Kidney capillary endothelial cell (primary cell): ENCODE measurements at regions not wholly inside any gene's neighbourhood (a gene's known extent, or its start where the extent isn't known, plus 50 kb on each side); places are given as distances from the start of the nearest gene placed in this dataset.

Experiments used
- DNase-seq: peaks from one replicate; pipeline ENCODE4 v3.0.0-alpha.2; 2018; ENCODE audit warnings: low spot score

DNA sequence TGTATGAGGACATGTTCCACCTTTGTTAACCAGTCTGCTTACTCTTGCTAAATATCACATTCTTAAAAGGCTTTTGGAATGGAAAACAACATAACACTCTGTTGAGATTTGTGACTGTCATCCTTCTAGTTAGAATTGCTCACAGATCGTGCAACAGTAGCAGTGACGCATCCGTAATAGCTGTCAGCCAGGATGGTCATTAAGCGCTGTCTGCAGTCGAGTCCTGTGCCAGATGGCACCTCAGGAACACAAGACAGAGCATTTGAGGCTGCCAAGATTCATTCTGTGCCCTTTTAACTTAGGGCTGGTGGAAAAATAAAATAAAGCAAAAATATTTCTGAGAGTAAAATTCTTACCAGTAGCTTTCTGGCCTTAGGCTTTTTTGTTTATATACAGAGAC, 348.6 kb downstream of the ANKRD7 start:
- no peak for DNase-seq

DNA sequence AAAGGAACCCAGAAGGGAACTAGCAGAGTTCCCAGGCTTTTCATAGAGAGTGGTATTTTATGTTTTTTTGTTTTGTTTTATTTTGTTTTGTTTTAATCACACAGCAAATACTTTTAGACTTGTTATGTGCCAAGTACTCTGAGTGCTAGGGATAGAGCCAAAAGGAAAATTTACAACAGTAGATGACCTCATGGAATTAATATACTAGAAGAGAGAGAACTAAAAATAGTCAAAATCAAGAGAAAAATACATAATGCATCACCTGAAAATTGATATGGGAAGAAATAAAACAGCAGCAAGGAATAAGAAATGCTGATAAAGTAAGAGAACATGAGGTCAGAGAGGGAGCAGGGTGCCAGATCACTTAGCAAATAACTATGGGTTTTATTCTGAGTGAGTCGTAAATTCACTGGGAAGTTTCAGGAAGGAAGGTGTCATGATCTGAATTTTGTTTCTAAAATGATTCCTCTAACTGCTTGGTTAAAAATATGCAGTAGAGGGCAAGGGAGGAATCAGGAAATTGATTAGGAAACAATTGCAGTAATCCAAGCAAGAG, 351.0 kb downstream of the ANKRD7 start:
- DNase-seq = no peak

DNA sequence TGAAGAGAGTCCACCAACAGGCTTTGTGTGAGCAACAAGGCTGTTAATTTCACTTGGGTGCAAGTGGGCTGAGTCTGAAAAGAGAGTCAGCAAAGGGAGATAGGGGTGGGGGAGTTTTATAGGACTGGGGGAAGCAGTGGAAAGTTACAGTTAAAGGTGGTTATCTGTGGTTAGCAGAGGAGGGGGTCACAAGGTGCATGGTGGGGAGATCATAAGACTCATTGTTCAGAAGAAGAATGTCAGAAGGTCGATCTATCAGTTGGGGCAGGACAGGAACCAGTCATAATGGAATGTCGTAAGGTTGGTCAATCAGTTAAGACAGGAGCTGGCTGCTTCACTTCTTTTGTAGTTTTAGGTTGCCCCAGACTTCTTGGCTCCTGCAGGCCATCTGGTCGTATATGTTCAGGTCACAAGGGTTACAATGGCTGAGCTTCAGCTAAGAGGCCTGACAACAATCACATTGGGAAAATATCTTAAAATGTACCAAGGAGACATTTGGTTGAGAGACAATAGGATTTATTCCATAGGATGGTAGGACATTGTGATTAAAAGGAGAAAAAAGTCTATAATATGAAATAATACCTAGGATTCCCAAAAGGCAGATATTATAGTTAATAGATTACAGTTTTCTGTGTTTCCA, 356.4 kb downstream of the ANKRD7 start:
- no peak for DNase-seq

DNA sequence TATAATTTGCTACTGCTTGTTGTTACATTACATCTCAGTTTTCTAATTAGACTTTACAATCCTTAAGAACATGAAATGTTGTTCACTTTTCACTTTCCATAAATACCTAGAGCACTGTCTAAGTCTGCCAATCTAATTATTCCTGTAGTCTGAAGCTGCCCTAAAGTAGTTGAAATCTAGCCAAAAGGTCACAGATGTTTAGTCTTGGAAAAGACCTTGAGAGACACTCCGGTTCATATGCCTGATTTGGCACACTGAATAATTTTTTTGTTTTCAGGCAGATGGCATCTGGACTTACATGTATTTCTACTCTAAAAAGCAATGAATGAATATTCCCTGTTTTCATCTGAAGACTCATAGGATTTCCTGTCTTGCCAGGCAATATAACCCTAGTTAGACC, 359.1 kb downstream of the ANKRD7 start:
- DNase-seq = no peak

DNA sequence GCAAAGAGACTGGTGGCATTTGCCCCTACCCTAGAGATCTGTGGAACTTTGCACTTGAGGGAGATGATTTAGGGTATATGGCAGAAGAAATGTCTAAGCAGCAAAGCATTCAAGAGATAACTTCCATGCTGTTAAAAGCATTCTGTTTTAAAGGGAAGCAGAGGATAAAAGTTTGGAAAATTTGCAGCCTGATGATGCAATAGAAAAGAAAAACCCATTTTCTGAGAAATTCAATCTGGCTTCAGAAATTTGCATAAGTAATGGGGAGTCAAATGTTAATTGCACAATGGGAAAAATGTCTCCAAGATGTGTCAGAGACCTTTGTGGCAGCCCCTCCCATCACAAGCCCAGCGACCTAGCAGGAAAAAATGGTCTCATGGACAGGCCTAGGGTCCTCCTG, 361.7 kb downstream of the ANKRD7 start:
- no peak for DNase-seq

DNA sequence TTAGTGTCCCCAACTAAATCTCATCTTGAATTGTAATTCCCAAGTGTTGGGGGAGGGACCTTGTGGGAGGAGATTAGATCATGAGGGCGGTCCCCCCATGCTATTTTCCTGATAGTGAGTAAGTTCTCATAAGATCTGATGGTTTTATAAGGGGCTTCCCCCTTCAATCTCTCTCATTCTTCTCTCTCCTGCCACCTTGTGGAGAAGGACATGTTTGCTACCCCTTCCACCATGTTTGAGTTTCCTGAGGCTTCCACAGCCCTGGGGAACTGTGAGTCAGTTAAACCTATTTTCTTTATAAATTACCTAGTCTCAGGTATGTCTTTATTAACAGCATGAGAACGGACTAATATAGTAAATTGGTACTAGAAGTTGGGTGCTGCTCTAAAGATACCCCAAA, 365.6 kb downstream of the ANKRD7 start:
- no peak for DNase-seq

DNA sequence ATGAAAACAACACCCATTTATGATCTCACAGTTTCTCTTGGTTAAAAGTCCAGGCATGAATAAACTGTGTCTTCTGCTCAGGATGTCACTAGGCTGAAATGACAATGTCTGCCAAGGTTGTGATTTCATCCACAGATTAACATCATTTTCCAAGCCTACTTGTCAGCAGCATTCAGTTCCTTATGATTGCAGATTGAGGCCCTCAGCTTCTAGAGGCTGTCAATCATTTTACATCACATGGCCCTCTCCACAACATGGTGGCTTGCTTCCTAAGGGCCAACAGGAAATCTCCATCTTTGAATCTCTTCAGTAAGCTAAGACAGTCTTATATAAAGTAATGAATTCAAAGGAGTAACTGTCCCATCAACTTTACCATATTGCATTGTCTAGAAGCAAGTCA, 377.6 kb downstream of the ANKRD7 start:
- DNase-seq = no peak

DNA sequence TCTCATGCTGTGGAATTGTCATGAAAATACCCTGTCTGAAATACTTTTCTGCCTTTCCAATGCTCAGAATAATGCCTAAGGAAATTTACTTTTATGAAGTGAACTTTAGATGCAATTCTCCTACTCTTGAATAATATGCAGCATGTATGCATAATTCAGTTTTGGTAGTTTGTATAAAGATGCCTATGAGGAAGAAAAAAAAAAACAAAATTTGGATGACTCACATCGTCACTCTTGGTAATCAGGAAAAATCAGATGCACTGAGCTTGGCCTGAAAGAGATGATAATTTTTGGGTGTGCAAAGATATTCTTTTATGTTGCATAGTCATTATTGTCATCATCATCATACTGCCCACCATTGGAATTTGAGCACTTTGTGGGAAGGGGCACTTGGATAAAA, 382.1 kb downstream of the ANKRD7 start:
- DNase-seq = no peak

DNA sequence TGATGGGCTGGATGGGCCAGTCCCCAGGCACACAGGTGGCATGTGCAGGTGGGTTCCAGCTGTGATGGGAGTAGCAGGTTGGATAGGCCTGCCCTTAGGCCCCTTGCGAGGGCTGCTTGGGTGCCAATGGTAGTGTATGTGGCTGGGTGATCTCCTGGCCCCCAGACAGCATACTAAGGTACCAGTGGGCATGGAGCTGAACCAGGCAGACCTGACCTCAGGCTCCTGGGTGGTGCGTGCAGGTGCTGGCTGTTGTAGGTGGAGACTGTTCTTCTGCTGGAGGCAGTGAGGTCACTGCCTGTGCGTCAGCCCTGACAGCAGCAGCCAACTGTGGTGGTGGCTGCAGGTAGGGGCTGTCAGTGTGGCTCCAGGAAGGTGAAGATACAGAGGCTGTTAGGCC, 384.7 kb downstream of the ANKRD7 start:
- no peak for DNase-seq

DNA sequence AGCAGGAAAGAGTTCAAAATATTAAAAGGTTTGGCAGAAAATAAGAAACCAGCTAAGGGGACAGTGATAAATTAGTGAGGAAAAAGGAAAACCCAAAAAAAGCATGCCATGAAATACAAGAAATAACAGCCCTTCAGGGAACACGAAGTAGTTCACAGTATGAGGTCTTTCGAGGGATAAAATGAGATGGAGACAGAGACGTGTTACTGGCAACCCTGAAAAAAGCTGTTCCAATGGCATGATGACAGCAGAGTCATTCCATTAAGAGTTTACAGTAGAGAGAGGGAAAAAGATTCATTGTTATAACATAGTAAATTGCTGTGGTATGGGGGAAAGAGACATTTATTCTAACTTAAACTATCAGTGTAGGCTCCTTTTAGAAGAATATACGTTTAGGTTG, 391.2 kb downstream of the ANKRD7 start:
- DNase-seq = no peak

DNA sequence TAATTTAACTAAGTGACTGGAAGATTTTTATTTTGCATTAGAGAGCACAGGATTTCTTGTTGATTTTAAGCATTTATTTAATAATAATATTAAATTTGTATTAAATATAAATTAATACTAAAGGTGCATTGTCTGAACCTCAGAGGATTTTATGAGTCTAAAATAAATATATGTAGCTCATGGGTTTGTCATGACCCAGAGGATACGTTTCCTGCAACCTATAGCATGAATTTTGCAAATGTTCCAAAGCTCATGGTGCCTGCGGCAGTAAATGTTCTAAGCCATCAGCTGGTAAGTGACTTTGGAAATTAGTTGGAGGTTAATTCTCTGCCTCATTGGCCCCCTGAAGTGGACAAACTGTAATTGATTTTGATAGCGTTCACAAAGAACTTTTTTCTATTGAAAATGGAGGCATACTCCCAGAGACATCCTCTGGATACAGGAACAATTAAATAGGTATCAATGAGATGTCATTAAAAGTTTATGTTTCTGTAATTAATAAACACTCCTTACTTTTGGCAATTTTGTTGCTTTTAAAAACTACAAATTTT, 397.4 kb downstream of the ANKRD7 start:
- no peak for DNase-seq

DNA sequence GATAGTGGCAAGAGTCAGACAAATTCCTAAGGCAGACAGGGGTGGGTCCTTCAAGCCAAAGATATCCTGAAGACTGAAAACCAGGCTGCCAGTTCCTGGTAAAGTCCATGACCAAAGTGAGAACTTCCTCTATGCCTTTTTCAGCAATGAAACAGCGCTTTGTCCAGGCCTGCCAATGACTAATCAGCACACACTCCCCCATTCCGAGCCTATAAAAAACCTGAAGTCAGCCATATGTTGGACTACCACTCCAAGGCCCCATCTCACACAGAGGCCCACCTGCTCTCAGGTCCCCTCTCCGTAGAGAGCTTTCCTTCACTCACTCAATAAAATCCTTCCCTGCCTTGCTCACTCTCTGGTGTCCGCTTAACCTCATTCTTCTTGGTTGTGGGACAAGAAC, 402.2 kb downstream of the ANKRD7 start:
- no peak for DNase-seq

DNA sequence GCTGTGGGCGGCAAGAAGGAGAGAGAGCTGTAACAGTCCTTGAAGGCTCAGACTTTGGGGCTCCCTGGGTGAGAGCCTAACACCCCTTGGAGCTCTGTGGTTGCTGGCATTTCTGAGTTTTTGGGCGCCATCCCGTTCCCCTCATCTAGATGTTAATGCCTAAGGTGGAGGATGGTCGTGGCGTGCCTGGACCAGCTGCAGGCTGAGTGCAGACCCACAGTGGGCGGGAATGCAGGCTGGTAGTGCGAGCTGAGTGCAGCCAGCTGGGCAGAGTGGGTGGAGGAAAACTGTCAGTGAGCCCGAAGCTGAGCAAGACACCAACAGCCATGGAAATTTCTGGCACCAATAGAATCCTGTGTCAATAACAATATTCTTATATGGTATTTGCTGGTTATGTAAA, 403.0 kb downstream of the ANKRD7 start:
- no peak for DNase-seq

DNA sequence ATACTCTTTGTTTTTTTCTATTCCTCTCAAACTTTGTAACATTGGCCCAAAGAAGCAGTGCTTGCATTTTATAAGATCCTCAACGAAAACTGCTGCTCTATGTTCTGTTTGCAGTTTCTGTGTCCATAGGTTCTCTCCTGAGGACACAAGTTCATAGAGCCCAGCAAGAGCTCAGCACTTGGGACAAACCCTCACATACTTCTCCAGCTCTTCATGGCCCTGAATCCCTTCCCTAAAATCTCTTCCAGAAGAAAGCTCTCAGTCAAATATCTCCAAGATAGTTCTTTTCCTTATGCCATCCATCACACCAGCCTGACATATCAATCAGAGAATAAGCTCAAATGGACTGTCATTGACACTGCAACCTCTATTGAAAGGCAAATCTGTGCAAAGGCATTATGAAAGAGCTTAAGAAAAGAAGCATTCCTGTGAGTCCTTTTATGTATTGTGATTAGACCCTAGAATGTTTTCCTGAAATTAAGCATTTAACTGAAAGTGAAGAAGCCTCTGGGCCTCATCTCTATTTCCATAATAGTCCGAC, 405.5 kb downstream of the ANKRD7 start:
- no peak for DNase-seq

DNA sequence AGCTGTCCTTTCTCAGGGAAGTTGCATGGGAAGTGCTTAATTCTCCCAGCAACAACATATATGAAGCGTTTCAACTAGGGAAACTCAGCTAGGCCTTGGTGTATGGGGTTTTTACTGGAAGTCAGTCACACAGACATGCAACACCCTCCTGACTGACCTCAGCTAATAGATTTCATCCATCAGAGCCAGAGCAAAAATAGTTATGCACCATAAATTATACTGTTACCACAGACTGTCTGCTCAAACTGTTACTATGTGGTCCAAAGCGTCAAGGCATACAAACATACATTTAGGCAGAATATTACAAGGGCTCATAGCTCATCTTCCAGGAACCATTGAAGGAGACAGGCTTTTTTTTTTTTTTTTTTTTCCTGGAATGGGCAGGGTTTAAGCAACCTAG, 417.9 kb downstream of the ANKRD7 start:
- no peak for DNase-seq

DNA sequence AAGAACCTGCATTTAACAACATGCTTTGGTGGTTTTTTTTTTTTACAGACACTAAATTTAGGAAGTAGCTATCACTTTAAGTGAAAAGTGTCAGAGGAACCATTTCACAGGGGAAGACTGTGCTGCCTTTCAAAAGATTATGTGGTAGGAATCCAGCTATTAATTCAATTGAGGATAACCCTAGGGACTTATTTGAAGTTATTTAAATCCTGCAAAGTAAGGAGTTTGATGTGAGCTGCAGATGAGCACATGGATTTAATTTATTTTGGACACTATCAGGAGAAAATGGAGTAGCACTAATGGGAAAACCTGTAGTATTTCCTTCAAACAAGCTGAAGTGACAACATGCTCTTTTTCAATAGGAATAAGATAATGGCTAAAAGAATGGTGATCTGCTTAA, 419.8 kb downstream of the ANKRD7 start:
- DNase-seq = no peak

DNA sequence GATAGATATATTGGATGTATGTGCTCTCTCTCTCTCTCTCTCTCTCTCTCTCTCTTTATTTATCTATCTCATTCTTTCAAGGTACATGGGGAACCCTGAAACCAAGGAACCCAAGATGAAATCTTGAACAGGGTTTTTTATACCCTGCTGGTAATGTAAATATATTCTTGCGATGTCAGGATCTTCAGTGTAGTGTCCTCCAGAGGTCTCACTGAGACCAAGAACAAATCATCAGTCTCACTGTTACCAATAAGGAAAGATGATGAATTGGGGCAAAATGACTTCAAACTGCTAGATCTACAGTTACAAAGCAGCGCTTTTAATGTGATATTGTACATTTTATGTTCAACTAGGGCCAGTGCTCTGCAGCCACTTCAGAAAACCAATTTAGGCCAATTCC, 423.5 kb downstream of the ANKRD7 start:
- no peak for DNase-seq

DNA sequence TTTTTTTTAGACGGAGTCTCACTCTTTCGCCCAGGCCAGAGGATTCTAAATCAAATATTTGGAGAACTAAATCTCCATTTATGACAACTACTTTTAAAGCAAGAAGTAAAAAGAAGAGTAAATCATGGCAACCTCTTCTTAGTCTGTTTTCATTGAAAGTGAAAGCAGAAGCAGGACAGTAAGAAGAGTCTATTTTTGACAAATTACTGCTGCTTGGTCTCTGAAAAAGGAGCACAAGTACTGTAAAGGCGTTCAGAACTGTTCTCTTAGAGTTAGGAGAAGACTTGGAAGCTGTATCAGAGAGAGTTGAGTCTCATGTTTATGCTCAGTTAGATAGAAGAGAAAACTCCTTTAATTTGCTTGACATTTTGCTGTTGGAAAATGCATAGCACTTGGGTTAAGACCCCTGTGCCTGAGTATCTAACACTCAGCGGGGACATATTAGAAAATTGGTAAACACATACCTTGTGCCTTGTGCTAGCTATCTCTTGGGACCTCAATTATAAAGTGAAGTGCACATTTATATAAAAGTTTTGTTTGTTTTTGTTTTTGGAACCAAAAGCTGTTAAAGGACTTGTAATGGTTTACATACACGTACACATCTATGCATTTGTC, 433.0 kb downstream of the ANKRD7 start:
- no peak for DNase-seq

DNA sequence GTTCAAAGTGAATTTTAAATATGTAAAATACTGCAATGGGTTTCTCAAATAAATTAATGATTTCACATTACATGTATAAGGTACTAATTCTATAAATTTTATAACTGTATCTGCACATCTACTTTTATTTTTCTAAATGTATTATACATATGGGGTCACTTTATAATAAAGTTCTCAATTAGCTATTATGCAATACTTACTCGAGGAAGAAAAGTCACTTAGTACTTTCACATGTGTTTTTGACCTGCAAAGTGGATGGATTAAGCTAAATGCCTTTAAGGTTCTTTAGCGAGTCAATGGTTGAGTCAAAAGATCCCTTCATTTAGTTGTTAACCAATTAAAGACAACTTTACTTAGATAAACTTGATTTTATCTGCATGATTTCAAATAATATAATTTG, 437.8 kb downstream of the ANKRD7 start:
- no peak for DNase-seq

DNA sequence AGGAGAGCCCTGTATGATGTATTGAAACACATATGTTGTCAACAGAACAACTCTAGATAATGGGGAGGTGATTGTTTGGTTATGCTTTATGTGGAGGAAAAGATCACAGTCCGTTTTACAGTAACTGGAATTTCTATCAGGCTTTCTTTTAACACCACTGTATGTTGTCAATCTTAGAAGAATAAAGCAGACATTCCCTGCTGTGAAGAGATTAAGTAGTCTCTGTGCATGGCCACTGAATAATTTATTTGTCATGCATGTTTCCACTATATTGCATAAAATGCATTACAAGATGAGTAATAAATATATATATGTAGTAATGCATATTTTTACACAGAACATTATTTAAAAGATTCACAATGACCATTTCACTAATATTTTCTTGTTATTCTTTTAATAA, 440.0 kb downstream of the ANKRD7 start:
- DNase-seq = no peak

DNA sequence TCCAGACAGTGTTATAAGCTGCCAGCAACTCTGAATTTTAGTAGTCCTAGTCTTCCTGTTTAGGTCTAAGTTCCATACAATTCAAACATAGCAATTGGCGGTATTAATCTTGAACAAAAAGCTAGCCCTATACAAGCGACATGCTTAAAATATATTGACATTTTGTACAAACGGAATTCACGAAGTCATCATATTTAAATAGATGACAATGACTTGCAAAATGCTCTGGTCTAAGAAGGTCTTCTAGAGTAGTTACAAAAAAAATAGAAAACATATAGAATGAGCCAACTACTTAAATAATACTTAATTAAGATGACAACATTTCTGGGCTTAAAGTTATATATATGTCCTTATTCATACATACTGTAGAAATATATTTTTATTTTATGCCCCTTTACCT, 446.6 kb downstream of the ANKRD7 start:
- DNase-seq = no peak

DNA sequence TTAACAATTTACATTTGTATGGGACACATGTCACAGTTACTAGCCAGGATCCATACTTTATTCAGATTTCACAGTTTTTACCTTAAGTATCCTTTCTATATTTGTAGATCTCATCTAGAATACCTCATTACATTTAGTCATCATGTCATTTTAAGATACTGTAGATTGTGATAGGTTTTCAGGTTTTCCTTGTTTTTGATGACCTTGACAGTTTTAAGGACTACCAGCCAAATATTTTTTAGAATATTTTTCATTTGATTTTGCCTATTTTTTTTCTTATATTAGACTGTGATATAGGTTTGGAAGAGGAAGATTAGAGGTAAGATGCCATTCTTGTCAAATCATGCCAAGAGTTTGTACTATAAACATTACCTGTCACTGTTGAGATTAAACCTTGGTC, 460.3 kb downstream of the ANKRD7 start:
- no peak for DNase-seq

DNA sequence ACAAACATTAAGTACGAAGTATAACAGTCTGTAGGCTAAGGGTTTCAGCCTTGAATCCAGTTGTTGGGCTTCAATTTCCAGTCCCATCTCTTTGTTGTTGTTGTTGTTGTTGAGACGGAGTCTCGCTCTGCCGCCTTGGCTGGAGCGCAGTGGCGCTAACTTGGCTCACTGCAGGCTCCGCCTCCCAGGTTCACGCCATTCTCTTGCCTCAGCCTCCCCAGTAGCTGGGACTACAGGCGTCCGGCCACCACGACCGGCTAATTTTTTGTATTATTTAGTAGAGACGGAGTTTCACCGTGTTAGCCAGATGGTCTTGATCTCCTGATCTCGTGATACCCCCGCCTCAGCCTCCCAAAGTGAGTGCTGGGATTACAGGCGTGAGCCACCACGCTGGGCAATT, 464.9 kb downstream of the ANKRD7 start:
- DNase-seq = no peak

DNA sequence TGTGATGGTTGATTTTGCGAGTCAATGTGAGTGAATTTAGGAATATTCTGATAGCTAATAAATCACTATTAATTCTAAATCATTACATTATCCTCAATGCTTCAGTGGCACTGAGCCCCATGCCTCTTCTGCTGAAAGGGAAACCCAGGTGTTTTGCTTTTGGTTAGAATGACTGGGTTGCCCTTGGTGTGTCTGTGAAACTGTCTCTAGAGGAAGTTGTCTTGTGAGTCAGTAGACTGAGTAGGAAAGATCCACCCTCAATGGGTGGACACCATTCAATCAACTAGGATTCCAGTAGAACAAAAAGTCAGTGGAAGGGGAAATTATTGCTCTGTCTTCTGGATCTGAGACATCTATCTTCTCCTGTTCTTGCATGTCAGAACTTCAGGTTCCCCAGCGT, 472.4 kb downstream of the ANKRD7 start:
- no peak for DNase-seq
